ENCODE measurements at regions not wholly inside any gene's neighbourhood (a gene's known extent, or its start where the extent isn't known, plus 50 kb on each side); places are given as distances from the start of the nearest gene placed in this dataset.

GRCh38 chrX:6891404-6891803 lies 256.1 kb upstream of the STS start:
- Histone ChIP-seq H3K9me3 (ENCODE audit: control insufficient read depth, insufficient read depth, low read length) (no peaks in the 10 kb centered on the region; the same call in 1 of the 2 replicates), H3K27me3 (ENCODE audit: control insufficient read depth, insufficient read depth, low read length) (no peaks in the 10 kb centered on the region), H3K4me3 (ENCODE audit: low read depth, low read length) (no peak overlapping the region), H3K27ac (ENCODE audit: low read depth, low read length) (no peak overlapping the region)
- ChIA-PET CTCF (no interaction called here), POLR2A (no interaction called here)
- DNase-seq (ENCODE audit: low read depth, low spot score): no peak
- no peak for TF ChIP-seq CTCF (IDR thresholded peaks at IDR 0.05; ENCODE audit: low read depth, low read length)

GRCh38 chrX:6890544-6891261 lies 256.8 kb upstream of the STS start:
- Histone ChIP-seq H3K27ac (ENCODE audit: low read depth, low read length) (no peak overlapping the region), H3K4me3 (ENCODE audit: low read depth, low read length) (no peak overlapping the region), H3K9me3 (ENCODE audit: control insufficient read depth, insufficient read depth, low read length) (no peaks in the 10 kb centered on the region; the same call in 1 of the 2 replicates), H3K27me3 (ENCODE audit: control insufficient read depth, insufficient read depth, low read length) (no peaks in the 10 kb centered on the region)
- ChIA-PET CTCF (no interaction called here), POLR2A (no interaction called here)
- no peak for DNase-seq (ENCODE audit: low read depth, low spot score)
- no peak for TF ChIP-seq CTCF (IDR thresholded peaks at IDR 0.05; ENCODE audit: low read depth, low read length)

GRCh38 chrX:6885909-6886308 lies 261.6 kb upstream of the STS start:
- Histone ChIP-seq H3K4me3 (ENCODE audit: low read depth, low read length) (no peak overlapping the region), H3K27me3 (ENCODE audit: control insufficient read depth, insufficient read depth, low read length) (no peaks in the 10 kb centered on the region), H3K9me3 (ENCODE audit: control insufficient read depth, insufficient read depth, low read length) (no peaks in the 10 kb centered on the region; the same call in 1 of the 2 replicates), H3K27ac (ENCODE audit: low read depth, low read length) (no peak overlapping the region)
- ChIA-PET POLR2A (no interaction called here), CTCF (no interaction called here)
- no peak for TF ChIP-seq CTCF (IDR thresholded peaks at IDR 0.05; ENCODE audit: low read depth, low read length)
- DNase-seq (ENCODE audit: low read depth, low spot score): no peak

- no peak overlapping the region for H3K4me3 ChIP-seq (ENCODE audit: low read depth, low read length)
- CTCF ChIA-PET: no interaction called here
- no peaks in the 10 kb centered on the region; the same call in 1 of the 2 replicates for H3K9me3 ChIP-seq (ENCODE audit: control insufficient read depth, insufficient read depth, low read length)
- no peak overlapping the region for H3K27ac ChIP-seq (ENCODE audit: low read depth, low read length)
- no peaks in the 10 kb centered on the region for H3K27me3 ChIP-seq (ENCODE audit: control insufficient read depth, insufficient read depth, low read length)
- DNase-seq (ENCODE audit: low read depth, low spot score): no peak
- no peak for TF ChIP-seq CTCF (IDR thresholded peaks at IDR 0.05; ENCODE audit: low read depth, low read length)
- POLR2A ChIA-PET: no interaction called here
These were observed 262.1 kb upstream of the STS start for GRCh38 chrX:6885396-6885795.

GRCh38 chrX:6861456-6861855 lies 286.1 kb upstream of the STS start:
- no peak for TF ChIP-seq CTCF (IDR thresholded peaks at IDR 0.05; ENCODE audit: low read depth, low read length)
- POLR2A ChIA-PET: no interaction called here
- H3K4me3 ChIP-seq (ENCODE audit: low read depth, low read length): no peak overlapping the region
- CTCF ChIA-PET: no interaction called here
- H3K27me3 ChIP-seq (ENCODE audit: control insufficient read depth, insufficient read depth, low read length): no peaks in the 10 kb centered on the region
- peaks cover 4% of the 10 kb centered on the region for H3K9me3 ChIP-seq (ENCODE audit: control insufficient read depth, insufficient read depth, low read length)
- DNase-seq (ENCODE audit: low read depth, low spot score): no peak
- H3K27ac ChIP-seq (ENCODE audit: low read depth, low read length): no peak overlapping the region
